Sciatic nerve (tissue), 2 donors: ENCODE measurements at regions not wholly inside any gene's neighbourhood (a gene's known extent, or its start where the extent isn't known, plus 50 kb on each side); places are given as distances from the start of the nearest gene placed in this dataset.
A peak's percentile ranks its signal among the peaks of the same experiment; 100 is the strongest.
"Not testable (repeated sequence)": the region's sequence is repeated elsewhere in the genome, so short reads cannot be mapped to it uniquely, and the experiment has no call there.

Experiments
- ATAC-seq: fragments of 200-7000 bp; cut with Tn5 transposase; one replicate; pipeline ENCODE4 v1.9.1; 2020; ENCODE audit warnings: mild to moderate bottlenecking, moderate library complexity
- DNase-seq: peaks from one replicate; pipeline ENCODE4 v3.0.0-alpha.2; 2020; ENCODE audit warnings: low spot score
- intact Hi-C: fragments of 100-400 bp; cut with DNase I; formaldehyde crosslinking; loops from one replicate; pipeline ENCODE4 v1.14.2; 2022
- donor health status: DM: no; HTN: no; CAD: no.
- donor health status: DM: no; HTN: no; CAD: no.

- DNase-seq: no peak
- ATAC-seq: no peak
- intact Hi-C loops: no loop called here
Observed at GRCh38 chr13:47723898-47724297, 277.2 kb downstream of the SUCLA2 start.

DNA sequence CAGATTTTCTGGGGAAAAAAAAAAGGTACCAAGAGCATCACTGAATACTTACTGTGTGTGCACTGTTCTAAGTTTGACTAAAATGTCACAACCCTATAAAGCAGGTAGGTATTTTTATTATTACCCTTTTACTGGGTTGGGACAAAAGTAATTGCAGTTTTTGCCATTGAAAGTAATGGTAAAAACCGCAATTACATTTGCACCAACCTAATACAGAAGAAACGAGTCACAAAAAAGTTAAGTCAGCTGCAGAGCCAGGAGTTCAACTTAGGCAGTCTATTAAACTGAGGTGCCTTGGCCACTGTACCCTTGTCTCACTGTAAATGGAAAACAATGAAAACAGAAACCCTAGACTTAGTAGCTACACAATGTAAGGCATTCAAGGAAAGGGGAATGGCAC, 281.9 kb downstream of the SUCLA2 start:
- no peak for ATAC-seq
- intact Hi-C loops: no loop called here
- DNase-seq: no peak

DNA sequence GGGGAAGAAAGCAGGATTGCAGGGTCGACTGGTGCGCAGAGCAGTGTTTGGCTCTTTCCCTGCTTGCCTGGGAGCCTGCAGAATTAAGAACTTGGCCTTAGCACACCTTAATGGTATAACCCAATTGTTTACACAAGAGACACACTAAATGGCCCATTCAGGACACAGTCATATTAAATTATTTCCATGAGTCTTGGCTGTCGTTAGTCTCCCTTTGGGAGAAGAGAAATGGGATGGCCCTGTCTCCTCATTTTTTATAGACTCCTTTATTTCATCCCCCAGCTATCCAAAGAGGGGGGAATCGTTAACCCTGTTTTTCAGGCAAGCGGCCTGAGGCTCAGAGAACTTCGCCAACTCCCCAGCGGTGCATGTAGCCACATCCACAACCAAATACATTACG, 282.5 kb downstream of the SUCLA2 start:
- intact Hi-C loops: no loop called here
- no peak for ATAC-seq
- no peak for DNase-seq

DNA sequence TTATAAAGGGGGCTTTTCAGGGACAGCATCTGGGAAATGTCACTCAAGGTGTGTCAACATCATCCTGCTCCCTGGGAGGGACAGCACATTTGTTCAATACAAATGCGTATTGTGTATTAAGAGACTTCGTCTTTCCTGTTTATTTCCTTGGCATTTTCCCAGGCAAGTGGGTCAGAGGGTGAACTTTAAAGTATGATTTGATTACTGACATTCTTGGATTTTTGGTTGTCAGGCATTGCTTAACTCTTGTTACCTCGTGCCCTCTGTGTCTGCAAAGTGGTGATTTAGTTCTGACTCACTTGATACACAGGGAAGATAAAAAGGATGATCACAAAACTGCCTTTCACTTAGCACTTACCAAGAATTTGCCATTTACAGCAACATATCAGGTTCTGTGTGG, 292.7 kb downstream of the SUCLA2 start:
- intact Hi-C loops: no loop called here
- DNase-seq (no peak), ATAC-seq (no peak)

- no peak for ATAC-seq
- no peak for DNase-seq
- intact Hi-C loops: no loop called here
Observed at GRCh38 chr13:47707414-47707813, 293.7 kb downstream of the SUCLA2 start.

- ATAC-seq: no peak
- intact Hi-C loops: no loop called here
Observed at GRCh38 chr13:47705185-47705584, 295.9 kb downstream of the SUCLA2 start.

GRCh38 chr13:47696674-47697073, 304.4 kb downstream of the SUCLA2 start:
- intact Hi-C loops: no loop called here
- DNase-seq (no peak), ATAC-seq (no peak)

More at GRCh38 chr13:47705185-47705584, 295.9 kb downstream of the SUCLA2 start:
- no peak for DNase-seq

DNA sequence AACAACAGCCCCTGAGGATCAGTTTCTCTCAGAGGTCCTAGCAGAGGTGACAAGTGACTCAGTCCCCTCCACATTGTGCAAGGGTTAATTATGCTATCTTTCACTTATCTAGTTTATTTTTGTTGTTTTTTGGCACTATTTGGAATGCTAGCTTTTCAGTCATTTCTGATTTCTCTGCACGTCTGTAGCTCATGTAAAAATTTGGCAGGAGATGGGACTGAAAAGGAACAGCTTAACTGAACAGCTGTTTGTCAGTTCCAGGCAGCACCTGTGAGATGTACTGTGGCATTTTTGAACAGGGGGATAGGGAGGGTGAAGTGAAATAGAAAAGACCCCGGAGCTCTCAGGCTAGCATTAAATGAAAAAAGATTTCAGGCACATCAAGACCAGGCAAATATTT, 313.5 kb downstream of the SUCLA2 start:
- DNase-seq: no peak
- no peak for ATAC-seq
- intact Hi-C loops: no loop called here

DNA sequence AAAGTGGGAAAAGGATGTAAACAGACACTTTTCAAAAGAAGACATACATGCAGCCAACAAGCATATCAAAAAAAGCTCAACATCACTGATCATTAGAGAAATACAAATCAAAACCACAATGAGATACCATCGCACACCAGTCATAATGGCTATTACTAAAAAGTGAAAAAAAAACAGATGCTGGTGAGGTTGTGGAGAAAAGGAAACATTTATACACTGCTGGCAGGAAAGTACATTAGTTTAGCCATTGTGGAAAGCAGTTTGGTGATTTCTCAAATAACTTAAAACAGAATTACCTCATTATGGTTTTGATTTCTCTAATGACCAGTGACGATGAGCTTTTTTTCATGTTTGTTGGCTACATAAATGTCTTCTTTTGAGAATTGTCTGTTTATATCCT, 315.9 kb downstream of the SUCLA2 start:
- intact Hi-C loops, ATAC-seq: not testable (repeated sequence)

GRCh38 chr13:47680748-47681147, 320.3 kb downstream of the SUCLA2 start:
- intact Hi-C loops: no loop called here
- ATAC-seq: no peak
- no peak for DNase-seq

More for the DNA sequence above, 315.9 kb downstream of the SUCLA2 start:
- not testable (repeated sequence) for DNase-seq

DNA sequence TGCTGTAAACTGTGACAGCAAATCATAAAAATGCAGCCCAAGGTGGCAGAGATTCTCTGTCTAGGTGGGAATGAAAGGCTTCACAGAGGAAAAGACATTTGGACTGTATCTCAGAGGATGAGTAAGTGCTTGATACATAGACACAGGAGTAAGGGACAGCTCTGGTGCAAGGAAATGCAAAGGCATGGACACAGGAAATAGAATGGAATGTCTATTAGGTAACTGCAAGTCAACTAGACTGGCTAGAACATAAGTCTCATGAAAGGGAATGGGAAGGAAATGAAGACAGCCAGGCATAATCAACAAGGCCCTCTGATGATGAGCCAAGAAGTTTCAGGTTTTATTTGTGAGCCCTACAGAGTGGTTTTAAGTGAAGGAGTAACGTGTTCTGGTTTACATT, 321.7 kb downstream of the SUCLA2 start:
- ATAC-seq (no peak), DNase-seq (no peak)
- intact Hi-C loops: no loop called here

GRCh38 chr13:47678201-47678968, 322.7 kb downstream of the SUCLA2 start:
- DNase-seq (no peak), ATAC-seq (no peak)
- intact Hi-C loops: no loop called here

DNA sequence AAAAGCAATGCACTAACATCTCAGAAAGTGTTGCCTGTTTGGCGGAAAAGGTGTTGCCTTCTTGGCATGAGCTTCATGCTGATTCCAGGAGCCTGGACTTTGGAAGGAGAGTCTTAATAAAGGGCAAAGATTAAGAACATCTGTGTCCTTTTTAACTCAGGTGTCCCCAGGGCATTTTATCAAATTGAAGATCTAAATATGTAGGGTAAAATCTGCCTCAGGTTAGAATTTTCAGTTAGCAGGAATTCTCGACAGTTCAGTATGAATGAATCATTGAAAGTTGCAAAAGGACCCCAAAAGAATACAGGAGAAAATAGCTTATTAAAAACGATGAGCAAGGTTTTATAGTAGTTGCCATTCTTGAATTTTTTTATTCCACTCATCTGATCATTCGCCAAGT, 325.2 kb downstream of the SUCLA2 start:
- intact Hi-C loops: no loop called here

DNA sequence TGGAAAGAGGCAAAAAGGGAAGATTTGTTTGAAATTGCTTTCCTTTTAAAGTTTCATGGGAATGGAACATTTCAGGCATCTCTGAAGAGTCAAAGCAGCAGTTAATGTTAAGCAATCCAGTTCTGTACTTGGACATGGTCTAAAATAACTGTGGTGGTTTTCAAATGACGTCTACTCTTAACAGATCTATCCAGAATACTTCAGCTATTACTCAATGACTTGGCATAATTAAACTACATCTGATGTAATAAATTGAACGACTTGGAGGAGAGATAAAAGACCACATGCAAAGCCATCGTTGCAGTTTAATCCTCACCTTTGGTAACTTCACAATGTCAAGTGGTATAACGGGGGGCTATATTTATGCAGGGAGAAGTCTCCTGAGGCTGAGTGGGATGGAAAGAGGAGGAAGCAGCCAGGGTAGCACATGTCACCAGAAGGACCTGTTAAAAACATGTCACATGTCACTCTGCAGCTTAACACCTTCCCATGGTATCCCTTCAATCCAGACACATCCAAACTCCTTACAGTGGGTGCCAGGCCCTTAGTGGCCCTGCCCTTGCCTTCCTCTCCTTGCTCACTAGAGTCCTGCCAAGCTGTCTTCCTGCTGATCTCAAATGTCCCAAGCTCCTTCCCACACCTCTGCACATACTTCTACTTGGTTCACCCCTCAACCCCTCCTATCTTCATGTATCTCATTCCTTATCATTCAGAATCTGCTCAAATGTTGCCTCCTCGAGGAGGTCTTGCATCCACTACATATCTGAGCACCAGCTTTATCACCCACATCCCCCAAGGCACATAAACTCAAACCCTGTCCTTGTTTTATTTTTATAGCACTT, 327.8 kb downstream of the SUCLA2 start:
- ATAC-seq: peak; percentile 98
- intact Hi-C loops: no loop called here

More for the DNA sequence above, 325.2 kb downstream of the SUCLA2 start:
- ATAC-seq (no peak), DNase-seq (no peak)

GRCh38 chr13:47672245-47673008, 328.6 kb downstream of the SUCLA2 start:
- ATAC-seq (peak; percentile 34), DNase-seq (no peak)
- intact Hi-C loops: no loop called here

More for the DNA sequence above, 327.8 kb downstream of the SUCLA2 start:
- DNase-seq: no peak

DNA sequence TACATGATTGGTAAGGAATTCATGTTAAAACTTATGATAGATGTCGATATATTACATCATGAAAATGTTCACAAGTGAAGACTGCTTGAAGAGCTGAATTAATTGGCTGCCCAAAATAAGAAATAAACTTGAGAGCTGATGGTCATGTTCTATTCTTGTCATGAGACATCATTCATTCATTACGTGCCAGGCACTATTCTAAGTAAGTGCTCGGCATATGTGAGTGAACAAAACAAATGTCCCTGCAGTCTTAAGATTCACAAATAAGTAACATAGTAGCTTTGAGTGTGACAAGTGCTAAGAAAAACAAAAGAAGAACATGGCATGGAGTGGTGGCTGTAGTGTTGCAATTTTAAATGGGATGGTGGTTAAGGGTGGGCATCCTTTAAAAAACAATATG, 329.3 kb downstream of the SUCLA2 start:
- DNase-seq (no peak), ATAC-seq (no peak)
- intact Hi-C loops: no loop called here

DNA sequence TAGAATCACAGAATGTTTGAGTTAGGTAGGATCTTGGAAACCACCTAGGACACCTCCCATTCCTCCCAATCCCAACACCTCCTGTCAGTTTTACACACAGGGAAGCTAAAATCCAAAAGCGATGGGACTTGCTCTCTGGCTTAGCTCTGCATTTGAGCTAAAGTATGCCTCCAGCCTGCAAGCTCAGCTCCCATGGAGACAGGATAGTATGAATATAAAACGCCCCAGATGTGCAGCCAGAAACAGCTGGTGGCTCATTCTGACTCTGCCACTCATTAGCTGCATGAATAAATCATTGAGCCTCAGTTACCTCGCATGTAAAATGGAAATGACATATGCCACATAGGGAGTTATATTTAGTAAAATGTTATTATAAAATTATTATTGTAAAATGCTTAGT, 336.0 kb downstream of the SUCLA2 start:
- intact Hi-C loops: no loop called here
- DNase-seq (no peak), ATAC-seq (no peak)

- DNase-seq (no peak), ATAC-seq (no peak)
- intact Hi-C loops: no loop called here
Observed at GRCh38 chr13:47661076-47661475, 340.0 kb downstream of the SUCLA2 start.

GRCh38 chr13:47656651-47657050, 344.4 kb downstream of the SUCLA2 start:
- intact Hi-C loops: no loop called here
- ATAC-seq (no peak), DNase-seq (no peak)

DNA sequence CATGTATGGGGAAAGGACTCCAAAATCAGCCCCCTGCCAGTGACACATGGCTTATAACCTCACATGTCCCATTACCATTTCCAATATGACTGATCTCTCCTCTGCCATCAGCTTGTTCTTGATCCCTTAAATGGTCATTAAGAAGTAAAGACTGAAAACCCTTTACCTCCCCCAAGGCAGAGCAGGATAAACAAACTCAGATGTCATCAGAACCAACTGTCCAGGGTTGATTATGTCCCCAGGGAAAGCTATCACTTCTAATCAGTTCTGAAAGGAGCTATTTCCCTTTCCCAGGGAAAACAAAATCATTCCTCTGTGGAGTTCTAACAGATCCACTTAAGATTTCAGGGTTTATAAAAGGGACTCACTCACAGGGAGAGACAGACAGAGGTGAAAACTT, 350.9 kb downstream of the SUCLA2 start:
- intact Hi-C loops: no loop called here
- DNase-seq: no peak
- ATAC-seq: no peak
